BE2C (cell line): ENCODE measurements at regions not wholly inside any gene's neighbourhood (a gene's known extent, or its start where the extent isn't known, plus 50 kb on each side); places are given as distances from the start of the nearest gene placed in this dataset.

Source experiments
- DNase-seq: peaks from one replicate; pipeline ENCODE4 v3.0.0-alpha.2; 2020
- H3K27me3 ChIP-seq: fragments of 250-450 bp; sonication (Bioruptor Pico); 2 replicates; pipeline ENCODE4 v1.5.1; 2020; ENCODE audit warnings: mild to moderate bottlenecking
- H3K36me3 ChIP-seq: fragments of 250-450 bp; sonication (Bioruptor Pico); 2 replicates; pipeline ENCODE4 v1.5.1; 2020; ENCODE audit warnings: mild to moderate bottlenecking
- H3K4me1 ChIP-seq: fragments of 250-450 bp; sonication (Bioruptor Pico); 2 replicates; pipeline ENCODE4 v1.5.1; 2020
- H3K4me3 ChIP-seq: 2 replicates; pipeline ENCODE4 v1.5.1; 2011; ENCODE audit warnings: low read depth, low read length
- H3K9me3 ChIP-seq: fragments of 250-450 bp; sonication (Bioruptor Pico); 2 replicates; pipeline ENCODE4 v1.5.1; 2020
- CTCF ChIP-seq: IDR thresholded peaks from 2 replicates; pipeline ENCODE4 v1.5.1; 2012; ENCODE audit warnings: mild to moderate bottlenecking, low read depth, low read length

DNA sequence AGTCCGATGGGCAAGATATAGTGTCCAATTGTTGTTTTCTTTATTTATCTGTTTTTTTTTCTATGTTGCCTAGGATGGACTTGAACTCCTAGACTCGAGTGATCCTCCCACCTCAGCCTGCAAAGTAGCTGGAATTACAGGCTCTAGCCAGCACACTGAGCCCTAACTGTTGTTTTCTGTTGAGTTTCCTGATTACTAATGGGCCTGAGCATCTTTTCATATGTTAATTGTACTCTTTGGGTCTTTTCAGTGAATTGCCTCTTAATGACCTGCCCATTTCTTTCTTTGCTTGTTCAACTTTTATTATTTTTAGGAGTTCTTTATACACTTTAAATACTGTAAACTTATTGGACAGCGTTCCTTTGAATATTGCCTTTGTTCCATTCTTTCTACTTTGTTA, 213.0 kb downstream of the HS3ST3B1 start:
- TF ChIP-seq CTCF: no peak
- H3K4me1 ChIP-seq: no peaks in the 10 kb centered on the region
- no peaks in the 10 kb centered on the region for H3K36me3 ChIP-seq

GRCh38 chr17:14510136-14510535, 209.3 kb downstream of the HS3ST3B1 start:
- TF ChIP-seq CTCF: no peak
- H3K36me3 ChIP-seq: no peaks in the 10 kb centered on the region
- no peak for DNase-seq
- H3K4me1 ChIP-seq: no peaks in the 10 kb centered on the region
- no peak overlapping the region for H3K4me3 ChIP-seq
- no peaks in the 10 kb centered on the region for H3K9me3 ChIP-seq
- no peaks in the 10 kb centered on the region for H3K27me3 ChIP-seq

More for the DNA sequence above, 213.0 kb downstream of the HS3ST3B1 start:
- H3K9me3 ChIP-seq: no peaks in the 10 kb centered on the region
- no peaks in the 10 kb centered on the region for H3K27me3 ChIP-seq
- no peak for DNase-seq
- H3K4me3 ChIP-seq: no peak overlapping the region

DNA sequence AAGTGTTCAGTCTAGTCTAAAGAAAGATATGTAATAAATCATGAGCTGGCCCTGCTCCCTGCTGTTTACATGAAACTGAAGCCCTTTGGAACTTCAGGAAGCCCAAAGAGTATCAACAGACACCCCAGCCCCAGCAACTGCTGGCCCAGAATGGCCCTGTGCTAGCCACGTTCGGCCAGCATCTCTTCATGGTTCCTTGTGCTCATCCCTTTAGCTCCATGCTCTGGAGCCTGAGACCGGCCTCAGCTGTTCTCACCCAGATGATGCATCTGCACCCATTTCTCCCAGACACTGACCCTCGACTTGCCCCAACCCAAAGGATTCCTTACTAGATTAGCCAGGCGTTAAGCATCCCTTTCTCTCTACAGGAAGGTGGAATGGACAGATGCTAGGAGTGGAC, 207.3 kb downstream of the HS3ST3B1 start:
- TF ChIP-seq CTCF: no peak
- H3K9me3 ChIP-seq: no peaks in the 10 kb centered on the region
- DNase-seq: no peak
- H3K36me3 ChIP-seq: no peaks in the 10 kb centered on the region
- H3K4me3 ChIP-seq: no peak overlapping the region
- no peaks in the 10 kb centered on the region for H3K4me1 ChIP-seq
- H3K27me3 ChIP-seq: no peaks in the 10 kb centered on the region

- no peak overlapping the region for H3K4me3 ChIP-seq
- H3K27me3 ChIP-seq: no peaks in the 10 kb centered on the region
- TF ChIP-seq CTCF: no peak
- H3K4me1 ChIP-seq: no peaks in the 10 kb centered on the region
- no peaks in the 10 kb centered on the region for H3K36me3 ChIP-seq
- no peaks in the 10 kb centered on the region for H3K9me3 ChIP-seq
- no peak for DNase-seq
Observed at GRCh38 chr17:14506364-14506763, 205.5 kb downstream of the HS3ST3B1 start.

DNA sequence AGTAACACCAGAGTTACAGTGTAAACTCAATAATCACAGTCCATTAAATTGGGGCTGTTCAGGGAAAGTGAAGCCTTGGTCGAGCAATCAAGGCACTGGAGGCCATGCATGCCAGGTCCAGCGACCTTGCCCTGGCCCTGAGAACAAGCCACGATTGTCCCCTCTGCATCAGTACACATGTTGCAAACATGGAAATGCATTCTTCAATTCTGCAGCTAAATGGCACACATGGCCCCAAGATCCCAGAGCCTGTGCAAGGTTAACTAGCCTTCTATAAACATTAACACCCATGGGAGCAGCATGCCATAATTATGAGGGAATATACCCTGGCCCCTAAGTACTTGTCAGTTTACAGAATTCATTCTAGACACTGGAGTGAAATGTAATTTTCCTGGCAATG, 204.7 kb downstream of the HS3ST3B1 start:
- DNase-seq: no peak
- Histone ChIP-seq H3K4me1 (no peaks in the 10 kb centered on the region), H3K9me3 (no peaks in the 10 kb centered on the region), H3K36me3 (no peaks in the 10 kb centered on the region), H3K4me3 (no peak overlapping the region), H3K27me3 (no peaks in the 10 kb centered on the region)
- no peak for TF ChIP-seq CTCF

DNA sequence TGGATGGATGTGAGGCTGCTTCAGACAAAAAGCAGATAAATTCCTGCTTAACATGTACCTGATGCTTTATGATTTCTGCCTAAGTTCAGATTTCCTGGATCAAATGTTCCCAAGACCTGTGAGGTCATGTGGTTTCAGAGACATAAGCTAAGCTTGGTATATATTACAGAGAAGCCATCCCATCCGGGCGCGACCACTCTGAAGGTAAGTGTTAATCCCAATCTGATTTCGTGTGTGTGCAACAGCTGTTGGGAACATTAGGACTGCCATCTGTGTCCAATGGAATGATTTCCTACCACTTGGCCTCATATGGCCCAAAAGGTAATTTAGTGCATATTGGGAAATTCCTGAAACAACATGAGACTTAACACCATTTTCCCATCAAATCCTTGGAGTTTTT, 199.1 kb downstream of the HS3ST3B1 start:
- Histone ChIP-seq H3K36me3 (no peaks in the 10 kb centered on the region), H3K9me3 (no peaks in the 10 kb centered on the region), H3K27me3 (no peaks in the 10 kb centered on the region), H3K4me1 (no peaks in the 10 kb centered on the region), H3K4me3 (no peak overlapping the region)
- no peak for DNase-seq
- no peak for TF ChIP-seq CTCF
